Testis (tissue), 2 donors: ENCODE measurements at regions not wholly inside any gene's neighbourhood (a gene's known extent, or its start where the extent isn't known, plus 50 kb on each side); places are given as distances from the start of the nearest gene placed in this dataset.

ENCODE experiments used
- POLR2A ChIP-seq: fragments of 450-650 bp; IDR thresholded peaks from one replicate; pipeline ENCODE4 v1.6.1; 2017; ENCODE audit warnings: antibody characterized with exemption, mild to moderate bottlenecking, moderate library complexity
- TF ChIP-seq, protein P1 (sequence below), 3 experiments: fragments of 450-650 bp in 2 of 3; fragments of 200-600 bp in 1 of 3; sonication (generic) in 1 of 3; IDR thresholded peaks; one replicate each; pipeline ENCODE4 v1.5.1; 2016 to 2019; ENCODE audit warnings: antibody characterized with exemption in 3 of 3, mild to moderate bottlenecking in 2 of 3, moderate library complexity in 1 of 3

- TF ChIP-seq, protein P1, sequence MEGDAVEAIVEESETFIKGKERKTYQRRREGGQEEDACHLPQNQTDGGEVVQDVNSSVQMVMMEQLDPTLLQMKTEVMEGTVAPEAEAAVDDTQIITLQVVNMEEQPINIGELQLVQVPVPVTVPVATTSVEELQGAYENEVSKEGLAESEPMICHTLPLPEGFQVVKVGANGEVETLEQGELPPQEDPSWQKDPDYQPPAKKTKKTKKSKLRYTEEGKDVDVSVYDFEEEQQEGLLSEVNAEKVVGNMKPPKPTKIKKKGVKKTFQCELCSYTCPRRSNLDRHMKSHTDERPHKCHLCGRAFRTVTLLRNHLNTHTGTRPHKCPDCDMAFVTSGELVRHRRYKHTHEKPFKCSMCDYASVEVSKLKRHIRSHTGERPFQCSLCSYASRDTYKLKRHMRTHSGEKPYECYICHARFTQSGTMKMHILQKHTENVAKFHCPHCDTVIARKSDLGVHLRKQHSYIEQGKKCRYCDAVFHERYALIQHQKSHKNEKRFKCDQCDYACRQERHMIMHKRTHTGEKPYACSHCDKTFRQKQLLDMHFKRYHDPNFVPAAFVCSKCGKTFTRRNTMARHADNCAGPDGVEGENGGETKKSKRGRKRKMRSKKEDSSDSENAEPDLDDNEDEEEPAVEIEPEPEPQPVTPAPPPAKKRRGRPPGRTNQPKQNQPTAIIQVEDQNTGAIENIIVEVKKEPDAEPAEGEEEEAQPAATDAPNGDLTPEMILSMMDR (IDR thresholded peaks at IDR 0.05): no peak
- no peak for TF ChIP-seq POLR2A
Measured at GRCh38 chr4:144347121-144347520, 206.6 kb upstream of the GYPA start.
